Suprapubic skin (tissue), 4 donors: ENCODE measurements at regions not wholly inside any gene's neighbourhood (a gene's known extent, or its start where the extent isn't known, plus 50 kb on each side); places are given as distances from the start of the nearest gene placed in this dataset.

Experiments used
- DNase-seq, 2 donors: peaks; one replicate each; pipeline ENCODE4 v3.0.0-alpha.2; 2019; ENCODE audit warnings: low spot score in 2 of 2
- H3K27ac ChIP-seq: fragments of 200-600 bp; sonication (generic); one replicate; pipeline ENCODE4 v1.5.1; 2019
- H3K27me3 ChIP-seq: fragments of 200-600 bp; sonication (generic); one replicate; pipeline ENCODE4 v1.5.1; 2019
- H3K36me3 ChIP-seq: fragments of 200-600 bp; sonication (generic); one replicate; pipeline ENCODE4 v1.5.1; 2019
- H3K4me1 ChIP-seq: fragments of 200-600 bp; sonication (generic); one replicate; pipeline ENCODE4 v1.5.1; 2019
- H3K4me3 ChIP-seq: fragments of 200-600 bp; sonication (generic); one replicate; pipeline ENCODE4 v1.5.1; 2019; ENCODE audit warnings: mild to moderate bottlenecking
- H3K9me3 ChIP-seq: fragments of 200-600 bp; sonication (generic); one replicate; pipeline ENCODE4 v1.5.1; 2019
- EP300 ChIP-seq: sonication (generic); formaldehyde crosslinking; IDR thresholded peaks from one replicate; pipeline ENCODE4 v1.6.1; 2017; ENCODE audit warnings: antibody characterized with exemption
- POLR2A ChIP-seq, 2 donors: fragments of 450-650 bp; IDR thresholded peaks; one replicate each; pipeline ENCODE4 v1.6.1; 2017; ENCODE audit warnings: antibody characterized with exemption in 2 of 2, mild to moderate bottlenecking in 2 of 2, moderate library complexity in 2 of 2
- POLR2AphosphoS5 ChIP-seq, 3 donors: sonication (generic); formaldehyde crosslinking; IDR thresholded peaks; one replicate each; pipeline ENCODE4 v1.6.1; 2017; ENCODE audit warnings: antibody characterized with exemption in 3 of 3
- WGBS: methylation state at CpG from one replicate; pipeline ENCODE4 v1.1.5; 2018; 5-methylcytosine and 5-hydroxymethylcytosine counted together
- TF ChIP-seq, protein P1 (sequence below), 2 donors: fragments of 200-600 bp in 1 of 2; fragments of 450-650 bp in 1 of 2; sonication (generic) in 1 of 2; IDR thresholded peaks; one replicate each; pipeline ENCODE4 v1.5.1; 2016 to 2019; ENCODE audit warnings: antibody characterized with exemption in 2 of 2, mild to moderate bottlenecking in 1 of 2, moderate library complexity in 1 of 2

DNA sequence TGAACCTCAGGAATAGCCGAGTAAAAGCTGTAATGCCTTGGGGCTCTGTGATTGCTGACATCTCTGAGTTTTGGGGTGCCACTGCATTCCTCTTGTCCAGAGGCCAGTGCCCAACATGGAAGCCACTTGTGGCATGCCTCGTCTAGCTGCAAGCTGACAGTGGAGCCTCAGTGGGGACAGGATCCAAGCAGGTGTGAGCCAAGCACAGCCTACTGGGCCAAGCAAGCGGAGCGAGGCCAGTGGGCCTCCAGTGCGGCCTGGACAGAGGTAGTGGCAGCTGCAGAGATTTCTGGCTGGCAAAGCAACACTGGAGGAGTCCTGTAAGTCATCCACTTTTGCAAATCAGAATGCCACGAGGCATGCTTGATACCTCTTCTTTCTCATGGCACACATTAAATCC, 1038.2 kb upstream of the CNTN5 start:
- 84% methylated on average over 6 of the region's 6 CpGs for WGBS

DNA sequence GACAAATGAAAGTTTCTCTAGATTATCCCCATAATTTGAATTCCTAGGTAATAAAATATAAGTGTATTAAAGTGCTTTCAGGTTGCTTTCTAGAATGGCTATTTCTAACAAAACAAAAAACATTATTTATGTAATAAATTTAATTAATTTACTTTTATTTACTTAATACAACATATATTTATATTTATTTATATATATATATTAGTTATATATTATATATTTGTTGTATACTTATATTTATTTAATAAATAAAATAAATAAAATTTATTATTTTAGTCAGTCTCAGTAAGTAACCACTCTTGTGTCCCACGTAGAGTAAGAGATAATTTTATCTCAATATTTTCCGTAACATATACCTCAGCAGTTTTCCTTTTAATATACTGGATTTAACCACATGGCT, 1031.6 kb upstream of the CNTN5 start:
- 94% methylated on average over 2 of the region's 2 CpGs for WGBS
- Histone ChIP-seq H3K4me1 (no peaks in the 10 kb centered on the region), H3K36me3 (no peaks in the 10 kb centered on the region), H3K9me3 (no peaks in the 10 kb centered on the region), H3K4me3 (no peak overlapping the region), H3K27me3 (no peaks in the 10 kb centered on the region), H3K27ac (no peak overlapping the region)
- DNase-seq = no peak
- no peak for TF ChIP-seq POLR2A (IDR thresholded peaks at IDR 0.05)
- TF ChIP-seq, protein P1, sequence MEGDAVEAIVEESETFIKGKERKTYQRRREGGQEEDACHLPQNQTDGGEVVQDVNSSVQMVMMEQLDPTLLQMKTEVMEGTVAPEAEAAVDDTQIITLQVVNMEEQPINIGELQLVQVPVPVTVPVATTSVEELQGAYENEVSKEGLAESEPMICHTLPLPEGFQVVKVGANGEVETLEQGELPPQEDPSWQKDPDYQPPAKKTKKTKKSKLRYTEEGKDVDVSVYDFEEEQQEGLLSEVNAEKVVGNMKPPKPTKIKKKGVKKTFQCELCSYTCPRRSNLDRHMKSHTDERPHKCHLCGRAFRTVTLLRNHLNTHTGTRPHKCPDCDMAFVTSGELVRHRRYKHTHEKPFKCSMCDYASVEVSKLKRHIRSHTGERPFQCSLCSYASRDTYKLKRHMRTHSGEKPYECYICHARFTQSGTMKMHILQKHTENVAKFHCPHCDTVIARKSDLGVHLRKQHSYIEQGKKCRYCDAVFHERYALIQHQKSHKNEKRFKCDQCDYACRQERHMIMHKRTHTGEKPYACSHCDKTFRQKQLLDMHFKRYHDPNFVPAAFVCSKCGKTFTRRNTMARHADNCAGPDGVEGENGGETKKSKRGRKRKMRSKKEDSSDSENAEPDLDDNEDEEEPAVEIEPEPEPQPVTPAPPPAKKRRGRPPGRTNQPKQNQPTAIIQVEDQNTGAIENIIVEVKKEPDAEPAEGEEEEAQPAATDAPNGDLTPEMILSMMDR (IDR thresholded peaks at IDR 0.05) = no peak
- TF ChIP-seq POLR2AphosphoS5 (IDR thresholded peaks at IDR 0.05) = no peak
- no peak for TF ChIP-seq EP300

More for the DNA sequence above, 1038.2 kb upstream of the CNTN5 start:
- no peak for DNase-seq
- Histone ChIP-seq H3K36me3 (no peaks in the 10 kb centered on the region), H3K4me1 (no peaks in the 10 kb centered on the region), H3K27ac (no peak overlapping the region), H3K27me3 (no peaks in the 10 kb centered on the region), H3K9me3 (no peaks in the 10 kb centered on the region), H3K4me3 (no peak overlapping the region)
- TF ChIP-seq POLR2AphosphoS5 (IDR thresholded peaks at IDR 0.05) = no peak
- TF ChIP-seq EP300 = no peak
- no peak for TF ChIP-seq POLR2A (IDR thresholded peaks at IDR 0.05)
- TF ChIP-seq, protein P1 (IDR thresholded peaks at IDR 0.05) = no peak

DNA sequence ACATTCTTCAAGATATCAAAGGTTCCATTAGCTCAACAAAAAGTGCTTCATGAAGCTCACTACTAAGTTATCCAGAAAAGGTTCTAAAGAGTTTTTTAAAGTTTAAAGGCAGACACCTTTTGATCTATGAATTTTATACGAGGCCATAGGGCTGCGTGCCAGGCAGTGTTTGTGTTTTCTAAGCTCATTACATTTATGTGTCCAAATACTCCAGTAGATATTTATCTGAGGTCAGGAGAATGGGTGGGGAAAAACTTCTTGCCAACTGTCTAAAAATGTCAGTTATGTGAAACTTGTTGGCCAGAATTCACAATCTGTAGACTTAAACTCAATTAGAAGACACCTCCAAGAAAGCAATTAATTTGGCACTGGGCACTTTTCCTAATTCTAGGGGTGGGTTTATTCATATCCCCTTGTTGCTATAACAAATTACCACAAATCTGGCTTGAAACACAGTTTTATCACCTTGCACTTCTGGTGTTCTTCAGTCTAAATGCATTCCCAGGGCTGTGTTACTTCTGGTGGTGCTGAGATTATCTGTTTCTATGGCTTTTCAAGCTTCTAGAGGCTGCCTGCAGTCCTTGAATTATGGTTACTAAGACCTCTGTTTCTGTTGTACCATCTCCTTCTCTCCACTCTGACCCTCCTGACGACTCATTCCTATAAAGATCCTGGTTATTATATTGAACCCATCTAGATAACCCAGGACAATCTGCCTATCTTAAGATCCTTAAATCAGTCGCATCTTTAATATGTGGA, 1030.4 kb upstream of the CNTN5 start:
- no peak for DNase-seq
- 20% methylated on average over 4 of the region's 4 CpGs for WGBS

DNA sequence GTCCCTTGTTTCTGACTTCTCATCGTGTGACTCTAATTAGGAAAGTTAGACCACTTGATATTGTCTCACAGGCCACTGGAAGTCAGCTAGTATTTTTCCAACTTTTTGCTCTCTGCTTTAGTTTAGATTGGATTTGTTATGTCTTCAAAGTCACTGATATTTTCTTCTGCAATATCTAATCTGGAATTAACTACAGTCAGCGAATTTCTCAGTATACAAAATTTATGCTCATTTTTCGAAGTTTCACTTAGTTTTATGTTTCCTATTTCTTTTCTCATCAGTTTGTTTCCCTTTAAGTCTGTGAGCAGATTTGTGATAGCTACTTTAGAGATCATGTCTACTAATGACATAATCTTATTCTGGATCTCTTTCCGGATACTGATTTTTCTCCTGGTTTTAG, 1027.2 kb upstream of the CNTN5 start:
- no peak overlapping the region for H3K4me3 ChIP-seq
- no peak overlapping the region for H3K27ac ChIP-seq
- H3K36me3 ChIP-seq = no peaks in the 10 kb centered on the region
- TF ChIP-seq POLR2AphosphoS5 (IDR thresholded peaks at IDR 0.05) = no peak
- TF ChIP-seq EP300 = no peak
- no peak for TF ChIP-seq POLR2A (IDR thresholded peaks at IDR 0.05)
- TF ChIP-seq, protein P1 (IDR thresholded peaks at IDR 0.05) = no peak
- H3K27me3 ChIP-seq = no peaks in the 10 kb centered on the region
- no peak for DNase-seq
- no peaks in the 10 kb centered on the region for H3K4me1 ChIP-seq
- 81% methylated on average over 4 of the region's 4 CpGs for WGBS
- H3K9me3 ChIP-seq = no peaks in the 10 kb centered on the region

More for the DNA sequence above, 1030.4 kb upstream of the CNTN5 start:
- Histone ChIP-seq H3K27ac (no peak overlapping the region), H3K27me3 (no peaks in the 10 kb centered on the region), H3K4me1 (no peaks in the 10 kb centered on the region), H3K4me3 (no peak overlapping the region), H3K9me3 (no peaks in the 10 kb centered on the region), H3K36me3 (no peaks in the 10 kb centered on the region)
- TF ChIP-seq, protein P1 (IDR thresholded peaks at IDR 0.05) = no peak
- no peak for TF ChIP-seq EP300
- no peak for TF ChIP-seq POLR2AphosphoS5 (IDR thresholded peaks at IDR 0.05)
- no peak for TF ChIP-seq POLR2A (IDR thresholded peaks at IDR 0.05)

DNA sequence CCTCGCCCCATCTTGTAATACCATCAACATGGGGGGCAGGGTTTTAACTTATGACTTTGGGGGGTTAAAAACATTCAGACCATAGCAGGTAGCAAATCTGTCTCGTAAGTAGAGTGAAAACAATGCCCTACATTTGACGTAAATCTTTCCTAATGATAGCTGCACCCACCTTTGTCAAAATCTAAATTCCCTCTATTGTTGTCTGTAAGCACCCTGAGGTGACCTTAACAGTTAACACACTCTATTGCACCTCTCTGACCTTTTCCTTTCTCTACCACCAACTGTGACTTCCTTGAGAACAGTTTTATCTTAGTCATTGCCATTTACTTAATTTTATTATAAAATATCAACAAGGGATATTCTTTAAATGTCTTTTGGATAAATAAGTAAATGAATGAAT, 1024.9 kb upstream of the CNTN5 start:
- Histone ChIP-seq H3K9me3 (no peaks in the 10 kb centered on the region), H3K27ac (no peak overlapping the region), H3K4me3 (no peak overlapping the region), H3K36me3 (no peaks in the 10 kb centered on the region), H3K27me3 (no peaks in the 10 kb centered on the region), H3K4me1 (no peaks in the 10 kb centered on the region)
- DNase-seq = no peak
- TF ChIP-seq, protein P1 (IDR thresholded peaks at IDR 0.05) = no peak
- TF ChIP-seq POLR2A (IDR thresholded peaks at IDR 0.05) = no peak
- no peak for TF ChIP-seq POLR2AphosphoS5 (IDR thresholded peaks at IDR 0.05)
- no peak for TF ChIP-seq EP300
- 78% methylated on average over 3 of the region's 3 CpGs for WGBS
